Endothelial cell of umbilical vein (primary cell): ENCODE measurements at regions not wholly inside any gene's neighbourhood (a gene's known extent, or its start where the extent isn't known, plus 50 kb on each side); places are given as distances from the start of the nearest gene placed in this dataset.

Source experiments
- EZH2 ChIP-seq: IDR thresholded peaks from 2 replicates; pipeline ENCODE4 v1.6.1; 2012; ENCODE audit warnings: borderline replicate concordance, low read depth, mild to moderate bottlenecking, moderate library complexity, low read length, inconsistent platforms; ENCODE audit not compliant: severe bottlenecking
- FOS ChIP-seq: IDR thresholded peaks from 2 replicates; pipeline ENCODE4 v1.6.1; 2011; ENCODE audit warnings: mild to moderate bottlenecking, low read length, moderate library complexity, borderline replicate concordance; ENCODE audit not compliant: insufficient read depth
- GATA2 ChIP-seq: IDR thresholded peaks from 2 replicates; pipeline ENCODE4 v1.7.0; 2011; ENCODE audit warnings: low read depth, mild to moderate bottlenecking, moderate library complexity, mixed read lengths, low read length; ENCODE audit not compliant: insufficient read length, insufficient read depth
- MAX ChIP-seq: IDR thresholded peaks from 2 replicates; pipeline ENCODE4 v1.6.1; 2011; ENCODE audit not compliant: insufficient read depth, insufficient read length
- MYC ChIP-seq: IDR thresholded peaks from one replicate; pipeline ENCODE4 v1.6.1; 2011; ENCODE audit warnings: mild to moderate bottlenecking, low read depth, low read length
- POLR2A ChIP-seq: IDR thresholded peaks from 2 replicates; pipeline ENCODE4 v1.6.1; 2012; ENCODE audit warnings: low read depth, mild to moderate bottlenecking, control low read depth, low read length
- POLR2AphosphoS5 ChIP-seq: IDR thresholded peaks from 2 replicates; pipeline ENCODE4 v1.6.1; 2012; ENCODE audit warnings: low read depth, mild to moderate bottlenecking, control low read depth, low read length, moderate library complexity; ENCODE audit not compliant: insufficient read depth
- TF ChIP-seq, protein P1 (sequence below), 2 donors: IDR thresholded peaks; 1 replicate in 1 of 2; 2 replicates in 1 of 2; pipeline ENCODE4 v1.5.1; 2011; ENCODE audit warnings: low read length in 2 of 2, mild to moderate bottlenecking in 2 of 2, moderate library complexity in 2 of 2, control low read depth in 1 of 2, inconsistent platforms in 1 of 2, low read depth in 1 of 2; ENCODE audit not compliant: insufficient read depth in 1 of 2; ENCODE audit errors: extremely low read depth in 1 of 2

- TF ChIP-seq POLR2AphosphoS5 (no peak), EZH2 (no peak), POLR2A (no peak), GATA2 (no peak), MAX (no peak), FOS (no peak), MYC (no peak)
- TF ChIP-seq, protein P1, sequence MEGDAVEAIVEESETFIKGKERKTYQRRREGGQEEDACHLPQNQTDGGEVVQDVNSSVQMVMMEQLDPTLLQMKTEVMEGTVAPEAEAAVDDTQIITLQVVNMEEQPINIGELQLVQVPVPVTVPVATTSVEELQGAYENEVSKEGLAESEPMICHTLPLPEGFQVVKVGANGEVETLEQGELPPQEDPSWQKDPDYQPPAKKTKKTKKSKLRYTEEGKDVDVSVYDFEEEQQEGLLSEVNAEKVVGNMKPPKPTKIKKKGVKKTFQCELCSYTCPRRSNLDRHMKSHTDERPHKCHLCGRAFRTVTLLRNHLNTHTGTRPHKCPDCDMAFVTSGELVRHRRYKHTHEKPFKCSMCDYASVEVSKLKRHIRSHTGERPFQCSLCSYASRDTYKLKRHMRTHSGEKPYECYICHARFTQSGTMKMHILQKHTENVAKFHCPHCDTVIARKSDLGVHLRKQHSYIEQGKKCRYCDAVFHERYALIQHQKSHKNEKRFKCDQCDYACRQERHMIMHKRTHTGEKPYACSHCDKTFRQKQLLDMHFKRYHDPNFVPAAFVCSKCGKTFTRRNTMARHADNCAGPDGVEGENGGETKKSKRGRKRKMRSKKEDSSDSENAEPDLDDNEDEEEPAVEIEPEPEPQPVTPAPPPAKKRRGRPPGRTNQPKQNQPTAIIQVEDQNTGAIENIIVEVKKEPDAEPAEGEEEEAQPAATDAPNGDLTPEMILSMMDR (IDR thresholded peaks at IDR 0.05; ENCODE audit: extremely low read depth in 1 of 2, insufficient read depth in 1 of 2, low read depth in 1 of 2, low read length in 2 of 2): no peak
These were observed 394.5 kb downstream of the SPATA31D1 start for GRCh38 chr9:82382887-82383616.
